ENCODE measurements at regions not wholly inside any gene's neighbourhood (a gene's known extent, or its start where the extent isn't known, plus 50 kb on each side); places are given as distances from the start of the nearest gene placed in this dataset.

DNA sequence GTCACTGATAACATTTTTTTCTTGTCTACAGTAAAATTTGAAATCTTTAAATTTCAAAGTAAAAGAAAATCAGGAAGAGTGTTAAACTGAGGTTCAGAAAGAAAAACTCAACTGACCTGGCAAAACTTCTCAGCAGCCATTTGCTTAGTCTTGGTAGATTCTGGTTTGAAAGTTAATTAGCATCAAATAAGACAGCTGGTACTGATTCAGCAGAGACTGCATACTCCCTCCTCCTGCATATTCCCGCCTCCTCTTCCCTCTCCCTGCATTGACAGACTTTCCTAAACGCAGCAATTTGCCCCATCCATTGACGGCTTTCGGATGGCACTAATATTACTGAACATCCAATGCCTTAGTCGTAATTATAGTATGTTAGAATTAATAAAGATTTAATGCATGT is 520.8 kb downstream of the FLRT2 start:
- TF ChIP-seq, protein P1, sequence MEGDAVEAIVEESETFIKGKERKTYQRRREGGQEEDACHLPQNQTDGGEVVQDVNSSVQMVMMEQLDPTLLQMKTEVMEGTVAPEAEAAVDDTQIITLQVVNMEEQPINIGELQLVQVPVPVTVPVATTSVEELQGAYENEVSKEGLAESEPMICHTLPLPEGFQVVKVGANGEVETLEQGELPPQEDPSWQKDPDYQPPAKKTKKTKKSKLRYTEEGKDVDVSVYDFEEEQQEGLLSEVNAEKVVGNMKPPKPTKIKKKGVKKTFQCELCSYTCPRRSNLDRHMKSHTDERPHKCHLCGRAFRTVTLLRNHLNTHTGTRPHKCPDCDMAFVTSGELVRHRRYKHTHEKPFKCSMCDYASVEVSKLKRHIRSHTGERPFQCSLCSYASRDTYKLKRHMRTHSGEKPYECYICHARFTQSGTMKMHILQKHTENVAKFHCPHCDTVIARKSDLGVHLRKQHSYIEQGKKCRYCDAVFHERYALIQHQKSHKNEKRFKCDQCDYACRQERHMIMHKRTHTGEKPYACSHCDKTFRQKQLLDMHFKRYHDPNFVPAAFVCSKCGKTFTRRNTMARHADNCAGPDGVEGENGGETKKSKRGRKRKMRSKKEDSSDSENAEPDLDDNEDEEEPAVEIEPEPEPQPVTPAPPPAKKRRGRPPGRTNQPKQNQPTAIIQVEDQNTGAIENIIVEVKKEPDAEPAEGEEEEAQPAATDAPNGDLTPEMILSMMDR (IDR thresholded peaks at IDR 0.05): no peak
- no peak for TF ChIP-seq POLR2A (IDR thresholded peaks at IDR 0.05)

Data from breast epithelium (tissue), 3 donors.